AG04450 (cell line): ENCODE measurements at regions not wholly inside any gene's neighbourhood (a gene's known extent, or its start where the extent isn't known, plus 50 kb on each side); places are given as distances from the start of the nearest gene placed in this dataset.

Experiments used
- CTCF ChIA-PET: fragments of 300-600, 350-600 bp; formaldehyde crosslinking; extraction: SDS; loops from one replicate; lab custom pipeline; 2022; ENCODE audit warnings: antibody characterized with exemption, inconsistent platforms; lab: Charles Lee
- POLR2A ChIA-PET: fragments of 350-600 bp; formaldehyde crosslinking; extraction: SDS; loops from one replicate; lab custom pipeline; 2021; ENCODE audit warnings: antibody characterized with exemption, inconsistent platforms; lab: Yijun Ruan, JAX
- DNase-seq: peaks from one replicate; pipeline ENCODE4 v3.0.0-alpha.2; 2011; ENCODE audit warnings: low read depth, low spot score
- H3K27ac ChIP-seq: one replicate; pipeline ENCODE4 v1.5.1; 2012; ENCODE audit warnings: low read depth, low read length, control low read depth
- H3K27me3 ChIP-seq: one replicate; pipeline ENCODE4 v1.6.0; 2012; ENCODE audit warnings: low read length; ENCODE audit not compliant: control insufficient read depth, insufficient read depth
- H3K4me3 ChIP-seq: 2 replicates; pipeline ENCODE4 v1.5.1; 2011; ENCODE audit warnings: mild to moderate bottlenecking, low read depth, low read length, control low read depth
- H3K9me3 ChIP-seq: 2 replicates; pipeline ENCODE4 v1.5.1; 2012; ENCODE audit warnings: low read length; ENCODE audit not compliant: control insufficient read depth, insufficient read depth
- TF ChIP-seq, protein P1 (sequence below): IDR thresholded peaks from 2 replicates; pipeline ENCODE4 v1.5.1; 2011; ENCODE audit warnings: low read depth, low read length, control low read depth, inconsistent platforms

GRCh38 chr1:22267413-22268175, 124.7 kb upstream of the WNT4 start:
- TF ChIP-seq, protein P1, sequence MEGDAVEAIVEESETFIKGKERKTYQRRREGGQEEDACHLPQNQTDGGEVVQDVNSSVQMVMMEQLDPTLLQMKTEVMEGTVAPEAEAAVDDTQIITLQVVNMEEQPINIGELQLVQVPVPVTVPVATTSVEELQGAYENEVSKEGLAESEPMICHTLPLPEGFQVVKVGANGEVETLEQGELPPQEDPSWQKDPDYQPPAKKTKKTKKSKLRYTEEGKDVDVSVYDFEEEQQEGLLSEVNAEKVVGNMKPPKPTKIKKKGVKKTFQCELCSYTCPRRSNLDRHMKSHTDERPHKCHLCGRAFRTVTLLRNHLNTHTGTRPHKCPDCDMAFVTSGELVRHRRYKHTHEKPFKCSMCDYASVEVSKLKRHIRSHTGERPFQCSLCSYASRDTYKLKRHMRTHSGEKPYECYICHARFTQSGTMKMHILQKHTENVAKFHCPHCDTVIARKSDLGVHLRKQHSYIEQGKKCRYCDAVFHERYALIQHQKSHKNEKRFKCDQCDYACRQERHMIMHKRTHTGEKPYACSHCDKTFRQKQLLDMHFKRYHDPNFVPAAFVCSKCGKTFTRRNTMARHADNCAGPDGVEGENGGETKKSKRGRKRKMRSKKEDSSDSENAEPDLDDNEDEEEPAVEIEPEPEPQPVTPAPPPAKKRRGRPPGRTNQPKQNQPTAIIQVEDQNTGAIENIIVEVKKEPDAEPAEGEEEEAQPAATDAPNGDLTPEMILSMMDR = no peak
- ChIA-PET POLR2A (interaction anchor here (0.6 kb wide), 1 partner anchor 157 kb away, joined by 3 read pairs; no protein-coding TSS in a partner anchor), CTCF (no interaction called here)
- no peak for DNase-seq
- Histone ChIP-seq H3K4me3 (no peak overlapping the region), H3K27ac (no peak overlapping the region), H3K27me3 (peaks cover 30% of the 10 kb centered on the region), H3K9me3 (no peaks in the 10 kb centered on the region; the same call in 1 of the 2 replicates)

DNA sequence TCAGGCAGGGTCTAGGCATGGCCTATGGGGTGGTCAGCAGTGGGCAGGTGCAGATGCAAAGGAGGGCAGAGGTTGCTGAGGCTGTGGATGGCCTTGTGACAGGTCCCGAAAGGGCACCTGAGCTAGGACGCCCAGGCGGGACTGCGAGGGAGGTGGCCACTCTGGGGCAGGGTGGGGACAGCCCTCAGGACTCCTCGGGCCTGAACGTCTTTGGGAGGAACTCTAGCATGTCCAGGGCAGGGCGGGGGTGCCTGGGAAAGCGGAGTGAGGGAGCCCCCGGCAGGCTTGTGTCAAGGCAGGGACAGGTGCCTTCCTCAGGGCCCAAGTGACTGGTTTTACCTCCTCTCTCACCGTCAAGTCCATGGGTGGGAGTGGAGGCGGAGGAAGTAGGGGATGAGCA, 125.4 kb upstream of the WNT4 start:
- DNase-seq = no peak
- ChIA-PET CTCF (no interaction called here), POLR2A (no interaction called here)
- no peaks in the 10 kb centered on the region; the same call in 1 of the 2 replicates for H3K9me3 ChIP-seq
- H3K4me3 ChIP-seq = no peak overlapping the region
- peaks cover 28% of the 10 kb centered on the region for H3K27me3 ChIP-seq
- TF ChIP-seq, protein P1 = no peak
- H3K27ac ChIP-seq = no peak overlapping the region

DNA sequence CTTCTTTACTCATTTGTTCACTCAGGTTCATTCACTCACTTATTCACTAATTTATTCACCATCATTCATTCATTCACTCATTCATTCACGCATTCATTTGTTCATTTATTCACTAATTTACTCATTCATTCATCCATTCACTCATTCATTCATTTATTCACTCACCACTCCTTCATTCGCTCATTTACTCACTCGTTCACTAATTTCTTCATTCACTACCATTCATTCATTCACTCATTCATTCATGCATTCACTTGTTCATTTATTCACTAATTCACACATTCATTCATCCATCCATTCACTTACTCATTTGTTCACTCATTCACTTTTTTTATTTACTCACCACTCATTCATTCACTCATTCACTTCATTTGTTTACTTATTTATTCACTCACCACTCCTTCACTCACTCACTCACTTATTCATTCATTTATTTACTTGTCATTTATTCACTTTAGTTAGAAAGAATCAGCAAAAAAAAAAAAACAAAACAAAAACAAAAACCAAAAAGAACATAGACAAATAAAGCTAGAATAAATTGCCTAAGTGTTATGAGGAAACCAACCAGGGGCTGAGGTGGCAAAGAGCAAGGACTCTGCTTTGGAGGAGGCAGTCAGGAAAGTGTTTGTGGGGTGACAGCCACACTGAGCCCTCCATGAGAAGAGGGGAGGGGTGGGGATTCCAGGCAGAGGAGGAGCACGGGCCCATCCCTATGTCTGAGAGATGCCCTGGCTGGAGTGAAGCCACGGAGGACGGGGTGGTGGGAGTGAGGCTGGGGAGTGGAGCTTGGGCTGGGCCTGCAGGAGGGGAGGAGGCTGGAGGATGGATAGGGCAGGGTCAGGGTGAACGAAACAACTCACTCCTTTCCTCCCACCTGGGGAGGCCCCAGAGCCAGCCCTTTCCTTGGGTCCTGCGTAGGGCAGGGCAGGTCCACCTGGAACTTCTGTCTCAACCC, 129.2 kb upstream of the WNT4 start:
- Histone ChIP-seq H3K9me3 (no peaks in the 10 kb centered on the region; the same call in 1 of the 2 replicates), H3K4me3 (no peak overlapping the region), H3K27ac (no peak overlapping the region), H3K27me3 (peaks cover 40% of the 10 kb centered on the region)
- ChIA-PET CTCF (no interaction called here), POLR2A (no interaction called here)
- TF ChIP-seq, protein P1 = no peak
- DNase-seq = no peak

DNA sequence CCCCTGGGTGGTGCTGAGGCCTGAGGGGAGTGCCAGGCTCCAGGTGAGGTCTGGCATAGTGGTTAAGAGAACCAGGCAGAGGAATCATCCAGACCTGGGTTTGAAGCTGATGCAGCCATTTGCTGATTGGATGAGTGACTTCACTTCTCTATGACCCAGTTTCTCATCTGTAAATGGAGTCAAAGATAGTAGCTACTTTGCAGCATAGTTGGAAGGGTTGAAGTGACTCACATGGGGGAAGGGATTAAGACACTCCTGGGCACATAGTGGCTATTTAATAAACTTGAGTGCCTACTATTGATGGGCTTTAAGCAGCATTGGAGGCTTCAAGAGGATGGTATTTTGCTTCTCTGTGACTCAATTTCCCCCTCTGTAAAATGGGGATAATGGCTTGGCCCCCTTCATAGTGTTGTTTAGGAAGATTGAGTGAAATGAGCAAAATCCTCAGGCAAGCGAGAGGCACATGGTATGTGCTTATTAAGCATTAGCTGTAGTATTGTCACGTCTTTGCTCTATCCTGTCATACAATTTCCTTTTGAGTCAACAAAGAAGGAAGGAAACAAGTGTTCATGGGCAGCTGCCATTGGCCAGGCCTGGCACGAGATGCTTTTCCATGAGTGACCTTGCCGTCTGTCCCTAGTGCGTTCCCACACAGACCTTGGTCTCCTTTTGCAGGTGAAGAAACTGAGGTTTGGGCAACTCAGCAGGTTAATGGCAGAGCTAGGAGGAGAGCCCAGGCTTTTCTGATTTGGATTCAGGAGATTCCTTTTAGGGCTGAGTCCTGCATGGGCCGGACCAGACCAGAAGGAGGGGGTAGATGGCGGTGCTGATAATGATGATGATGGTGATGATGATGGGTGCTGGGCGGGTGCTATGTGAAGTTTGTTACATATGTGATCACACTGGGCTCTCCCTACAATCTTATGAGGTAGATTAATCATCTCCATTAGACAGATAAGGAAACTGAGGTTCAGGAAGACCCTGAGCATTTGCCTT, 131.1 kb upstream of the WNT4 start:
- Histone ChIP-seq H3K9me3 (no peaks in the 10 kb centered on the region), H3K27ac (no peak overlapping the region), H3K27me3 (peaks cover 51% of the 10 kb centered on the region), H3K4me3 (no peak overlapping the region)
- ChIA-PET CTCF (interaction anchor here (1.3 to 3.4 kb wide), 2 partner anchors 64 to 168 kb away, joined by 3 to 20 read pairs; no protein-coding TSS in a partner anchor), POLR2A (no interaction called here)
- no peak for DNase-seq
- TF ChIP-seq, protein P1 = no peak
